ENCODE measurements at regions not wholly inside any gene's neighbourhood (a gene's known extent, or its start where the extent isn't known, plus 50 kb on each side); places are given as distances from the start of the nearest gene placed in this dataset.

- TF ChIP-seq CTCF (IDR thresholded peaks at IDR 0.05; ENCODE audit: low read depth, low read length) (no peak), MYC (IDR thresholded peaks at IDR 0.05; ENCODE audit: low read depth, low read length) (no peak), POLR2A (IDR thresholded peaks at IDR 0.05; ENCODE audit: extremely low read depth, insufficient read length) (no peak)
Observed at GRCh38 chr10:52451817-52452216, 137.7 kb downstream of the DKK1 start.

Measured in NB4 (cell line).